IMR-90 (cell line): ENCODE measurements at regions not wholly inside any gene's neighbourhood (a gene's known extent, or its start where the extent isn't known, plus 50 kb on each side); places are given as distances from the start of the nearest gene placed in this dataset.

Experiments
- CEBPB ChIP-seq: IDR thresholded peaks from 2 replicates; pipeline ENCODE4 v1.6.1; 2012; ENCODE audit warnings: low read depth, low read length, improper control_type of control experiment
- CHD1 ChIP-seq: IDR thresholded peaks from 2 replicates; pipeline ENCODE4 v1.6.1; 2012; ENCODE audit warnings: low read depth, low read length, improper control_type of control experiment
- FOS ChIP-seq: fragments of 150-350 bp; IDR thresholded peaks from 2 replicates; pipeline ENCODE4 v1.6.1; 2016; ENCODE audit warnings: low read depth, low read length
- MAFK ChIP-seq: IDR thresholded peaks from 2 replicates; pipeline ENCODE4 v1.6.1; 2012; ENCODE audit warnings: low read depth, low read length, improper control_type of control experiment
- MXI1 ChIP-seq: IDR thresholded peaks from 2 replicates; pipeline ENCODE4 v1.6.1; 2012; ENCODE audit warnings: low read depth, mild to moderate bottlenecking, low read length, moderate library complexity, borderline replicate concordance
- POLR2A ChIP-seq: IDR thresholded peaks from 2 replicates; pipeline ENCODE4 v1.6.1; 2012; ENCODE audit warnings: mild to moderate bottlenecking, low read depth, low read length
- RAD21 ChIP-seq: IDR thresholded peaks from 2 replicates; pipeline ENCODE4 v1.6.1; 2012; ENCODE audit warnings: low read length, improper control_type of control experiment
- SMC3 ChIP-seq: fragments of 150-350 bp; IDR thresholded peaks from 2 replicates; pipeline ENCODE4 v1.6.1; 2016; ENCODE audit warnings: low read depth, mild to moderate bottlenecking, antibody characterized with exemption, low read length, moderate library complexity
- USF2 ChIP-seq: fragments of 150-350 bp; IDR thresholded peaks from 2 replicates; pipeline ENCODE4 v1.6.1; 2017; ENCODE audit warnings: mild to moderate bottlenecking, antibody characterized with exemption, low read length, low read depth
- TF ChIP-seq, protein P1 (sequence below): conservative IDR thresholded peaks from 2 replicates; pipeline ENCODE4 v1.5.1; 2012; ENCODE audit warnings: mild to moderate bottlenecking, low read depth, low read length, improper control_type of control experiment
- TF ChIP-seq, protein P2 (sequence below): fragments of 150-350 bp; IDR thresholded peaks from 2 replicates; pipeline ENCODE4 v1.6.1; 2016; ENCODE audit warnings: low read depth, mild to moderate bottlenecking, low read length, moderate library complexity, borderline replicate concordance

DNA sequence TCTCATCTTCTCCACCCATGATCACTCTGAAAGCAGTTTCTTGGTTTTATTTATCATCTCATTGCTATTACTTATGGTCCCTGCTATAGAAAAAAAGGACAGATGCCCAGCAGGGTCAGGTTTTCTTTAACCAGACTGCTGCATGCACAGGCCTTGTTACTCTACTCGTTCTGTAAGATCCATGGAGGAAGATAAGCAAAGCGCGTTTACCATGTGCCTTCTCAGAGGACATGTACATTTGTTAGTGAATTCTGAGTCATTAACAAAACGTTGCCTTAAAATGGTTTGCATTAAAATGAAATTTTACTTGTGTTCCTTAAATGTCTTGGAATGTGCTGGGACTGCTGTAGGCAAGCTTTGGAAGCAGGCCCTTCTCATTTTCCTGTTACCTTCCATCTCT, 657.3 kb upstream of the KCNMB2 start:
- TF ChIP-seq, protein P1, sequence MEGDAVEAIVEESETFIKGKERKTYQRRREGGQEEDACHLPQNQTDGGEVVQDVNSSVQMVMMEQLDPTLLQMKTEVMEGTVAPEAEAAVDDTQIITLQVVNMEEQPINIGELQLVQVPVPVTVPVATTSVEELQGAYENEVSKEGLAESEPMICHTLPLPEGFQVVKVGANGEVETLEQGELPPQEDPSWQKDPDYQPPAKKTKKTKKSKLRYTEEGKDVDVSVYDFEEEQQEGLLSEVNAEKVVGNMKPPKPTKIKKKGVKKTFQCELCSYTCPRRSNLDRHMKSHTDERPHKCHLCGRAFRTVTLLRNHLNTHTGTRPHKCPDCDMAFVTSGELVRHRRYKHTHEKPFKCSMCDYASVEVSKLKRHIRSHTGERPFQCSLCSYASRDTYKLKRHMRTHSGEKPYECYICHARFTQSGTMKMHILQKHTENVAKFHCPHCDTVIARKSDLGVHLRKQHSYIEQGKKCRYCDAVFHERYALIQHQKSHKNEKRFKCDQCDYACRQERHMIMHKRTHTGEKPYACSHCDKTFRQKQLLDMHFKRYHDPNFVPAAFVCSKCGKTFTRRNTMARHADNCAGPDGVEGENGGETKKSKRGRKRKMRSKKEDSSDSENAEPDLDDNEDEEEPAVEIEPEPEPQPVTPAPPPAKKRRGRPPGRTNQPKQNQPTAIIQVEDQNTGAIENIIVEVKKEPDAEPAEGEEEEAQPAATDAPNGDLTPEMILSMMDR, result no peak
- TF ChIP-seq CHD1 (no peak), MXI1 (no peak), SMC3 (no peak), POLR2A (no peak), MAFK (no peak), USF2 (no peak), FOS (no peak), RAD21 (no peak), CEBPB (no peak)
- TF ChIP-seq, protein P2, sequence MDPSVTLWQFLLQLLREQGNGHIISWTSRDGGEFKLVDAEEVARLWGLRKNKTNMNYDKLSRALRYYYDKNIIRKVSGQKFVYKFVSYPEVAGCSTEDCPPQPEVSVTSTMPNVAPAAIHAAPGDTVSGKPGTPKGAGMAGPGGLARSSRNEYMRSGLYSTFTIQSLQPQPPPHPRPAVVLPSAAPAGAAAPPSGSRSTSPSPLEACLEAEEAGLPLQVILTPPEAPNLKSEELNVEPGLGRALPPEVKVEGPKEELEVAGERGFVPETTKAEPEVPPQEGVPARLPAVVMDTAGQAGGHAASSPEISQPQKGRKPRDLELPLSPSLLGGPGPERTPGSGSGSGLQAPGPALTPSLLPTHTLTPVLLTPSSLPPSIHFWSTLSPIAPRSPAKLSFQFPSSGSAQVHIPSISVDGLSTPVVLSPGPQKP, result no peak
